ENCODE measurements at regions not wholly inside any gene's neighbourhood (a gene's known extent, or its start where the extent isn't known, plus 50 kb on each side); places are given as distances from the start of the nearest gene placed in this dataset.

GRCh38 chr2:111219285-111219684, 98.6 kb downstream of the BCL2L11 start:
- TF ChIP-seq, protein P1, sequence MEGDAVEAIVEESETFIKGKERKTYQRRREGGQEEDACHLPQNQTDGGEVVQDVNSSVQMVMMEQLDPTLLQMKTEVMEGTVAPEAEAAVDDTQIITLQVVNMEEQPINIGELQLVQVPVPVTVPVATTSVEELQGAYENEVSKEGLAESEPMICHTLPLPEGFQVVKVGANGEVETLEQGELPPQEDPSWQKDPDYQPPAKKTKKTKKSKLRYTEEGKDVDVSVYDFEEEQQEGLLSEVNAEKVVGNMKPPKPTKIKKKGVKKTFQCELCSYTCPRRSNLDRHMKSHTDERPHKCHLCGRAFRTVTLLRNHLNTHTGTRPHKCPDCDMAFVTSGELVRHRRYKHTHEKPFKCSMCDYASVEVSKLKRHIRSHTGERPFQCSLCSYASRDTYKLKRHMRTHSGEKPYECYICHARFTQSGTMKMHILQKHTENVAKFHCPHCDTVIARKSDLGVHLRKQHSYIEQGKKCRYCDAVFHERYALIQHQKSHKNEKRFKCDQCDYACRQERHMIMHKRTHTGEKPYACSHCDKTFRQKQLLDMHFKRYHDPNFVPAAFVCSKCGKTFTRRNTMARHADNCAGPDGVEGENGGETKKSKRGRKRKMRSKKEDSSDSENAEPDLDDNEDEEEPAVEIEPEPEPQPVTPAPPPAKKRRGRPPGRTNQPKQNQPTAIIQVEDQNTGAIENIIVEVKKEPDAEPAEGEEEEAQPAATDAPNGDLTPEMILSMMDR (IDR thresholded peaks at IDR 0.05; ENCODE audit: low read depth, low read length), result no peak
- in situ Hi-C loops (cut with HindIII; ENCODE audit: low sequenced_read_pairs), result no loop called here
- H3K4me3 ChIP-seq (ENCODE audit: low read depth, low read length), result no peak overlapping the region
- DNase-seq (ENCODE audit: low read depth, low spot score), result peak; percentile 54

- in situ Hi-C loops (cut with HindIII; ENCODE audit: low sequenced_read_pairs), result no loop called here
- H3K4me3 ChIP-seq (ENCODE audit: low read depth, low read length), result no peak overlapping the region
- TF ChIP-seq, protein P1 (IDR thresholded peaks at IDR 0.05; ENCODE audit: low read depth, low read length), result no peak
- peak; percentile 6 for DNase-seq (ENCODE audit: low read depth, low spot score)
Measured at GRCh38 chr2:111219734-111220505, 99.2 kb downstream of the BCL2L11 start.

GRCh38 chr2:111220962-111221361, 100.2 kb downstream of the BCL2L11 start:
- TF ChIP-seq, protein P1 (IDR thresholded peaks at IDR 0.05; ENCODE audit: low read depth, low read length), result no peak

GRCh38 chr2:111221701-111222100, 101.0 kb downstream of the BCL2L11 start:
- in situ Hi-C loops (cut with HindIII; ENCODE audit: low sequenced_read_pairs), result no loop called here
- DNase-seq (ENCODE audit: low read depth, low spot score), result no peak
- H3K4me3 ChIP-seq (ENCODE audit: low read depth, low read length), result no peak overlapping the region
- TF ChIP-seq, protein P1 (IDR thresholded peaks at IDR 0.05; ENCODE audit: low read depth, low read length), result no peak

More at GRCh38 chr2:111220962-111221361, 100.2 kb downstream of the BCL2L11 start:
- H3K4me3 ChIP-seq (ENCODE audit: low read depth, low read length), result no peak overlapping the region
- no peak for DNase-seq (ENCODE audit: low read depth, low spot score)
- in situ Hi-C loops (cut with HindIII; ENCODE audit: low sequenced_read_pairs), result no loop called here

DNA sequence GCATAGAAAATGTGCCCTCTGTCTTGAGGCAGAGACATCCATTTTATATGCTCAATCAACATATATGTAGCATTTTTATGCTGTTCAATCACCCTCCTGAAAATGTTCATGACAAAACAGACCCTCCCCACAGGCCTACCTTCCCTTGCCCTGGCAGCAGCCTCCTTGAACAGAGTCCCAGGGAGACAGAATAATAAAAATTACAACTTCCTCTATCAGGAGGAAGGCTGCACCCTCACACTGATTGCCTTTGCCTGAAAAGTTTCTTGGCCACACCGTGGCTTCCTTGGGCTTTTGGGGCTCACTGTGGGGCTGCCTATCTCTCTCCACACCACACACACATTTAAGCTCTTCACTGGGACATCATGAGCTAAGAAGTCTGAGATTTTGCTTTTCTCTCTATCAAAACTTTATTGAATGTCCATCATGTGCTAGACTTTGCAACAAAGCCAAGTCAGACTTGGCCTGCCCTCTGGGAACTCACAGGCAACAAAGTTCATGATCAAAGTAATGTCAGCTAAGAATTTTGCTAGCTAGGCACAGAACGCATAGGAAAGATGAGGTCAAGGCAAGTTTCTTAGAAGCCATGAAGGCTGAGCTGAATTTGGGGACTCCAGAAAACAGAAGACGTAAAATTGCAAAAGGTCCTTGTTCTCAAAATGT, 101.6 kb downstream of the BCL2L11 start:
- TF ChIP-seq, protein P1 (IDR thresholded peaks at IDR 0.05; ENCODE audit: low read depth, low read length), result no peak
- in situ Hi-C loops (cut with HindIII; ENCODE audit: low sequenced_read_pairs), result no loop called here
- DNase-seq (ENCODE audit: low read depth, low spot score), result no peak
- no peak overlapping the region for H3K4me3 ChIP-seq (ENCODE audit: low read depth, low read length)

DNA sequence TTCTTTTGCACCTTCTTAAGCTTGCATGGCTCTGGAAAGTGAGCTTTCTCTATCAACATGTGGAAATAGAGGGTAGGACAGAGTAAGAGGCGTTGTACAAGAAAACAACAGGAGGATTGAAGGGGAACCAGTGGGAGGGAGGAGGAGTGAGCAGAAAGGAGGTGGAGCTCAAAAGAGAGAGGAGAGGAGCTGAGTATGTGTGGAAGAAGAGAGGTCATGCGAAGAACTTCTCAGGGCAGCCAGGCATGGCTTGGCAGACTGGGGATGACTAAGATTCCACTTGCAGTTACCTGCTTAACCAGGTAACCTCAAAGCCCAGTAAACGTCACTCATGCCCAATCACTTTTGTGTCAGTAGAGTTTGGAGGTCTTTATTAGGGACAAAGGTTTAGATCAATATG, 105.1 kb downstream of the BCL2L11 start:
- no peak overlapping the region for H3K4me3 ChIP-seq (ENCODE audit: low read depth, low read length)
- DNase-seq (ENCODE audit: low read depth, low spot score), result no peak
- in situ Hi-C loops (cut with HindIII; ENCODE audit: low sequenced_read_pairs), result no loop called here

More for the DNA sequence above, 105.1 kb downstream of the BCL2L11 start:
- TF ChIP-seq, protein P1 (IDR thresholded peaks at IDR 0.05; ENCODE audit: low read depth, low read length), result no peak

Data from astrocyte of the spinal cord (primary cell).